Hippocampal formation (tissue), 2 donors: ENCODE measurements at regions not wholly inside any gene's neighbourhood (a gene's known extent, or its start where the extent isn't known, plus 50 kb on each side); places are given as distances from the start of the nearest gene placed in this dataset.
"Not testable (repeated sequence)": the region's sequence is repeated elsewhere in the genome, so short reads cannot be mapped to it uniquely, and the experiment has no call there.

Source experiments
- DNase-seq, 2 donors: peaks; one replicate each; lab custom pipeline; 2025; lab: John Stamatoyannopoulos, UW

DNA sequence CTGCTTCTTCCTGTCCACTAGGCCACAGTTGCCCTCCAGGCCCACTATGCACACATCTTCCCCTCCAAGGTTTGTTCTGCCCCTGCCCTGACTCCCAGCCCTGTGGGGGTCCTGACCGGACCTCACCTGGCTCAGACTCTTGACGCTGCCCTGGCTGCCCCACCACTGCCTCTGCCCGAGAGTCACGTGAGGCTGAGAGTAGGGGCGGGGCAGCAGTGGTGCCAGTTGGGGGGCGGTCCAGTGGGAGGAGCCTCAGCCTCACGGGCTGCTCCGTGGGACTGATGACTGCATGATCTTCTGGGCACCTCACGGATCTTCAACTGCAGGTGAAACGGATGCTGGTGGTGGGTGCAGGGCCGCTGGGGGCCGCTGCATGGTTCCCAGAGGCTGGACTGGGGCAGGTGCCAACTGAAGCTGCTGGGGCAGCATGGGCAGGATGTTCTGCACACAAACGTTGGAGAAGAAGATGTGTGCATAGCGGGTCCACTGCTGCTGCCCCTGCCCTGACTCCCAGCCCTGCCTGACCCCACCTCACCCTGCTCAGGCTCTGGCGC is 77.6 kb downstream of the HHIPL2 start:
- not testable (repeated sequence) for DNase-seq

DNA sequence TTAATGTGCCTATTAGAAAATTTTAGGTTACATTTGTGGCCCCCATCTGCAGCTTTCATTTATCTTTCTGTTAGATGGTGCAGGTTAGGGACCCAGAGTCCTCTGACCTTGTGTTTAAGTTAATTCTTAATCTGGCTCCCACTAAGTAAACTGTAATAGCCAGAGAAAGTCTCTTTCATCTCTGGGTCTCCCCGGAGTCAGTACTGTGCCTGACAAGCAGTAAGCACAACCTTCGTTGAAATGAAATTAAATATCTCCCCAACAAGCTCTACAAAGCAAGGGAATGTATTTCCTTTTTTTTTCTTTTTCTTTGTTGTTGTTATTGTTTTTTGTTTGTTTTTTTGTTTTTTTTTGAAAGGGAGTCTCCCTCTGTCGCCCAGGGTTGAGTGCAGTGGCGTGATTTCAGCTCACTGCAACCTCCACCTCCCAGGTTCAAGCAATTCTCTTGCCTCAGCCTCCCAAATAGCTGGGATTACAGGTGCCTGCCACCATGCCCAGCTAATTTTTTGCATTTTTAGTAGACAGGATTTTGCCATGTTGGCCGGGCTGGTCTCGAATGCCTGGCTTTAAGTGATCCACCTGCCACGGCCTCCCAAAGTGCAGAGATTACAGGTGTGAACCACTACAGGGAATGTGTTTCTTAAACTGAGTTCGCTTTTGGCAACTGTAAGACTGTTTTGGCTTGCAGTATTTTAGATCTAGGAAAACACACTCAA is 81.6 kb downstream of the HHIPL2 start:
- DNase-seq, result no peak

GRCh38 chr1:222465211-222466041 is 82.5 kb downstream of the HHIPL2 start:
- peak; percentile 83 to 85 for DNase-seq

GRCh38 chr1:222464841-222465210 is 83.1 kb downstream of the HHIPL2 start:
- peak; percentile 18 to 46 for DNase-seq

GRCh38 chr1:222463059-222463730 is 84.7 kb downstream of the HHIPL2 start:
- DNase-seq, result no peak

DNA sequence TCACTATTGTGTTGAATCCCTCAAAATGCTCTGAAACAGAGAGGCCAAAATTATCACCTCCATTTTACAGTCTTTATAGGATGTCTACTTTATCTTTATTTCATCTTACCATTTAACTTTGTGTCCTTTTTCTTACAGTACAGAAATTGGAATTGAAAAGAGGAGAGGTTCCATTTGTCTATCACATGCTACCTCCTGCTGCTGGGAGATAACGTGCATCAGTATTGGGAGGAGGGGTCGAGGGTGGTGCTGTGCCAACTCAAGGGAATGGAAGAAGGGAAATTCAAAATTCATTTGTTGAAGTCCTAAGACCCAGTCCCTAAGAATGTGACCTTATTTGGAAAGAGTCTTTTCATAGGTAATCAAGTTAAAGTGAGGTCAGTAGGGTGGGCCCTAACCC is 85.3 kb downstream of the HHIPL2 start:
- no peak for DNase-seq

GRCh38 chr1:222461941-222462340 is 86.0 kb downstream of the HHIPL2 start:
- DNase-seq, result no peak

DNA sequence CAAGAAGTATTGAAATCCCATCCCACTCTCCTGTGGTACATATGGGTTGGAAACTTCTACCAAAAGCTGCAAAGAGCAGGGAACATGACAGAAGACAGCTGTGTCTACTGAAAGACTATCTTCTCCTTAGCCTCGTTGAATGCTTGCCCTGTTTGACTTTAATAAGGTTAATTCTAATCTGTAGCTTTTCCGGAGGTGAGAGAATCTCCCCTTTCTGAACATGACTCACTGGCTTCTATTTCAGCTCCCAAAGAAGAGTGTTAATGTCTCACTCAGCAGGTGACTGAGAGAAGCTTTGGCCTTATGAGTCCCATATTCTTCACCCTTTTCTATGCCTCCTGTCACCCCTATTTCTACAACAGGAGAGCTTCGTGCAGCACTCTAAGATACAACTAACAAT is 88.3 kb downstream of the HHIPL2 start:
- no peak for DNase-seq

DNA sequence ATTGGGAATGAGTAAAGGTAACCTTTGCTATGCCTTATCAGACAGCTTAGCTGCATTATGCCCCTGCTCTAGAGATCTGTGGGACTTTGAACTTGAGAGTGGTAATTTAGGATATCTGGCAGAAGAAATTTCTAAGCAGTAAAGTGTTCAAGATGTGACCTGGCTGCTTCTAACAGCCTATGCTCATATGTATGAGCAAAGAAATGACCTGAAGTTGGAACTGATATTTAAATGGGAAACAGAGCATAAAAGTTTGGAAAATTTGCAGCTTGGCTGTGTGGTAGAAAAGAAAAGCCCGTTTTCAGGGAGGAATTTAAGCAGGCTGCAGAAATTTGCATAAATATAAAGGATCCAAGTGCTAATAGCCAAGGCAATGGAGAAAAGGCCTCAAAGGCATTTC is 90.4 kb downstream of the HHIPL2 start:
- no peak for DNase-seq

GRCh38 chr1:222457084-222457483 is 90.8 kb downstream of the HHIPL2 start:
- no peak for DNase-seq

DNA sequence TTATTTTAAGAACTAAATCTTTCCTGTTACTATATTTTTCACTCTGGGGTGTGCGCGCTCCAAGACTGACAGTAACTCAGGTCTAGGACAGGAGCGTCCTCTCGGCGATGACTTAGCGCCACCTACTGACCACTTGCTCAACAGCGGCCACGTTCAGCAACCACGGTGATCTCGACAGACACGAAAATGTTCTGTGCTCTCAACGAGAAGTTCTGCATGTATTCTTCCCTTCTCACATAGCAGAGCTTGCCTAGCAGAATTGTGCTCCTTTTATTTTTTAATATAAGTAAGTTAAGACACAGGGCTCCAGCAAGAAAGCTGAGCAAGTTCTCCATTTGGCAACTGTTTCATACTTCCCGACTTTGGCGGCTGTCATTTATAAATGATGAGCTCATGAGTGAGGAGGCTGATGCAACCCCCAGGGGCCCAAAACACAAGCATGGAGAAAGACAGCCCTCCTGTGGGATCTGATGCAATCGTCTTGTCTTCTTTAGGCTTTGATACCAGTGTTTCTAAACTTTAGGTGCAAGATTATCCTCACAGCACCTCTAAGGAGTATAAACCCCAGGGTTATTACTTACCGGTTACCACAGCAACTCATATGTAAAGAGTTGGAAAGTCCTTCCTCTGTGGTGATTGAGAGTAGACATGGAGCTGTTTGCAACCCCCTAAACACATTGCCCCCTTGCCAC is 92.6 kb downstream of the HHIPL2 start:
- peak; percentile 72 to 73 for DNase-seq

DNA sequence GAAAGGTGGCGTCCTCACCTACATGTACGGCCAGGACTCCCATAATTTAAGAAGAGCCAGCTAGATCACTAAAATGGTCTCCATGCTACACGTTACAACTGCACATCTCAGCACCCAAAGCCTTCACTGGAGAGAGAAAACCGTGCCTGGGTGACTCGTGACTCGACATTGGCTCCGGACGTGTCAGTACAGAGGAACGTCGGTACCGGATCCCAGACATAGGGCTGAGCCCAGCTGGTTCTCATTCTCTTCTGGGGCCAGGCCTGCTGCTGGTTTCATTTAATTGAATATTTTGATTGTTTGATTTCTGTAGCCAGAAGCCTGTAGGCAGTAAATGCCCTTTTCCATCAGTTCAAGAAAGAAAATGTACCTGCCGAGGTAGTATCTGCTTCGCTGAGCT is 93.1 kb downstream of the HHIPL2 start:
- no peak for DNase-seq

DNA sequence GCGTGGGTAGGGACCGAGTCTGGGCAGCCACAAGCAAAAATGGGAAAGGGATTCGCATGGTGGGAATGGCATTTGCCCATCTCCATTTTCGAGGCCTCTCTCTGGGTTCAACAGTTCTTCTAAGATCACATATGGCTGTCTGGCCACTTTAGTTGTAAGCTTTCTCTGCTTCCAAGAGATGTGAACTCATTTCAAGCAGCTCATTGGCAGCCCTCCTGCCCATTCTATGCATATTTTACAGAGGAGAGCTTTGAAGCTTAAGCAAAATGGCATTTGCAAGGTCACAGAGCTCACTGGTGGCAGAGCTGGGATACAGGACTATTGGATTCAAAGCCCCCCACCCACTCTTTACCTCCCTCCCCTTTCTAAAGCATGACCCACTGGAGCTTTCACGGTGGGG is 93.7 kb downstream of the HHIPL2 start:
- no peak for DNase-seq

- no peak for DNase-seq
Measured at GRCh38 chr1:222452031-222452430, 95.9 kb downstream of the HHIPL2 start.

GRCh38 chr1:222443566-222443965 is 104.3 kb downstream of the HHIPL2 start:
- no peak for DNase-seq

- no peak for DNase-seq
Measured at GRCh38 chr1:222441066-222441465, 106.8 kb downstream of the HHIPL2 start.

GRCh38 chr1:222424826-222425225 is 123.1 kb downstream of the HHIPL2 start:
- no peak for DNase-seq

GRCh38 chr1:222421380-222421779 is 126.5 kb downstream of the HHIPL2 start:
- DNase-seq, result no peak

GRCh38 chr1:222420633-222421032 is 127.3 kb downstream of the HHIPL2 start:
- DNase-seq, result no peak

DNA sequence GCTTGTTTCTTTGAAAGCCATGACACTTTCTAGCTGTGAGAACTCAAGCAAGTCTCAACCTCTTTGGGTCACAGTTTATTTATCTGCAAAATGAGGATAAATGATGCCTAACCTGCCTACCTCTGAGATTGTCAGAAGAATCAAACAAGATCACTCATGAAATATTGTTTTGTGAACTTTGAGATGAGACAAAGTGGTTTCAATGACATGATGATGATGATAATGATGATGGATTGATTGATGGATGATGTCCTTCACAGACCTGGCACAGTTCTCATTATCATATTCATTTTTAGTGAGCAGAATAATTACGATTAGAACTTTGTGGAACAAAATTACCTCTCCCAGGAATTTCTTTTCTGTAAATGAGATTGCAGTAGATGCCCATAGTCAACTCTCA is 129.2 kb downstream of the HHIPL2 start:
- DNase-seq, result no peak

GRCh38 chr1:222417264-222417663 is 130.6 kb downstream of the HHIPL2 start:
- DNase-seq, result no peak
